Stimulated activated CD4-positive, alpha-beta T cell treated with anti-CD3 and anti-CD28 coated beads, Interleukin-1b, Interleukin-23, amount 100 ng/mL, for 48 hours (primary cell): ENCODE measurements at regions not wholly inside any gene's neighbourhood (a gene's known extent, or its start where the extent isn't known, plus 50 kb on each side); places are given as distances from the start of the nearest gene placed in this dataset.

Source experiments
- DNase-seq: peaks from one replicate; pipeline ENCODE4 v3.0.0-alpha.2; 2020

DNA sequence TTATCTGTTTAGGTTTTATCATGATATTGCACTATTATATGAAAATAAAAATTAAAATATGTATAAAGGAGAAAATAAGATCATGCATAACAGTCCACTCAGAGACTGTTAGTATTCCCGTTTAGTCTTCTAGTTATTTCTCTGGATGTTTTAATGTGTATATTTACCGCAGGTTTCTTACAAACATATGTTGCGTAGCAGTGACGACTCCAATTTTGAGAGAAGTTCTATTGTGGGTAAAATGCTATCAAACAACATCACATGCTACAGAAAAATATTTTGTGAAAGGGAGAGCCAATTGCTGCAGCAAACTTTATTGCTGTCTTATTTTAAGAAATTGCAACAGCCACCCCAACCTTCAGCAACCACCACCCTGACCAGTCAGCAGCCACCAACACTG lies 72.4 kb upstream of the NXT1 start:
- DNase-seq: no peak

DNA sequence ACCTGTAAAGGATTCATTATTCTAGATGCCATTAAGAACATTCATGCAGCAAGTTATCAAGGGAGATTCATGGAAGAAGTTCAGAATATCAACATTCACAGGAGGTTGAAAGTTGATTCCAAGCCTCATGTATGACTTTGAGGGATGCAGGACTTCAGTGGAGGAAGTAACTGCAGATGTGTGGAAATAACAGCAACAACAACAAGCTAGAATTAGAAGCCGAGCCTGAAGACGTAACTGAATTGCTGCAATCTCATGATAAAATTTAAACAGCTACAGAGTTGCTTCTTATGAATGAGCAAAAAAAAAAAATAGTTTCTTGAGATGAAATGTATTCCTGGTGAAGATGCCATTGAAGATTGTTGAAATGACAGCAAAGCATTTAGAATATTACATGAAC lies 73.3 kb upstream of the NXT1 start:
- no peak for DNase-seq

DNA sequence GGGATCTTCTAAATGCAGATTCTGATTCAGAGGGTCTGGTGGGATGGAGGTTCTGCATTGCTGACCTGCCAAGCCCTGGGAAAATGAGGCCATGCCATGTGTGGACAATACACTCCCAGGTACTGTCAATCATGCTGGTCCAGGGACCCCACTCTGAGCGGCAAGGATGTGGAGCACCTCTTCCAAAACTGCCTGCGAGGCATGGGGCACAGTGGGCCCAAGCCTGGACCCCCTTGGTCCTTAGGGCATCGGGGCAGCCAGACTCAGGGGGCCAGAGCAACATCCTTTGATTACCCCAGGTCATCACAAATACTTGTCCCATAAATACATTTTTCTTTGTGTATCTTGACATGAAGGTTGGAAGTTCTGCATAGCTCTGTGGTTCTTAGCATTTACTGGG lies 76.8 kb upstream of the NXT1 start:
- no peak for DNase-seq

DNA sequence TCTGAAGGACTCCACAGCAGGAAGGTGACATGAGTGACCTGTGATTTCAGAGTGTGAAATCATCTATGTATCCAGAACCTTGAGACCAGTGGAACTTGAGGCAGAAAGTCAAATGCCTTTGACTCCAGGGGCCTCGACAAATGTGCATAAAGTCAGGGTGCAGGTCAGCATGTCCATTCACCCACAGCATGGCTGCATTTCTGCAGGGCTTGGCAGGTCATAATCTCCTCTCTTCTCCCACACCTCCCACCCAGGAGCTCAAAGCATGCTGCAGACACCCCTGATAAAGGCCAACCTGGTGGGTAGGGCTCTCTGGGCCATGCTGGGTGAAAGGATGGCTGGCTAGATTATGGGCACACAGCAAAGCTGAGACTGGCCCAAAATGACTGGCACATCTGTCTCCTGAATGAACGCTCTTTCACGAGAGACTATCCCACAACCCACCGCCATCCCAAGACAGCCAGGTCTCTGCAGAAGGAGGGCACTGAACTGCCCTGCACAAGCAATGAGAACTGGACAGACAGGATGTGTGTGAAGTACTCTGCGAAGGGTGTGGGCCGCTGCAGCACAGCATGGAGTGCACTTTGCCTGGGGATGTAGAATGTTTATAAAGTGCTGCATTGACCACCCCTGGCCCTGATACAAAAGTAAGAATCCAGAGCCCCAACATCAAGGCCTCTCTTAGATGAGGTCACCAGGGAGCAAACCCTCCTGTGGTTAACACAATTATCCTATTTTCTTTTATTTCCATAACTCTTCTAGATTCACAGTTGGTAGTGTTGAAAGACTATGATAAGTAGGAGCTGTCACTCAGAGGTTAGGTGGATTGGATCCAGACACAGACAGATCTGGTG lies 78.2 kb upstream of the NXT1 start:
- DNase-seq: no peak

DNA sequence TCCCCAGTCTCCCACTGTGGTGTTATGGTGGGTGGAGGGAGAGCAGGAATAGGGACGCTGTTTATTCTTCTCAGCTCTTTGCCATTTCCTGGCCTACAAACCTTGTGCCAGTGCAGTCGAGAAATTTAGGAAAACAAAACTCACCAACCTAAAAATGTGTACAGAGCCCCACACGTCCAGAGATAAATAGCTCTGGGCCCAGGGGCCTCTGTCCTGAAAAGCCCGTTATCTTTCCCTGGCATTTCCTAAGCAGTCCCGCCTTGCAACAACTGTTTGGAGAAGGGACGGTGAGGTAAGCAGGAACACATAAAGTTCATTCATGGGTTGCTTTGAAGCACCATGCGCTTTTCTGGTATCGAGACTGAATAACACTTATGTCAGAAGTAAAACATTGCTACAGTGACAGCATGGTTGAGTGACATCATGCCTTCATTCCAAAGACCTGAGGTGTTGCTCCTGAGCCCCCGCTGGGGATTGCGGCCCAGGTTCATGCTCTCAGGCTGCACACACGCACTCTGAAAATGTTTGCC lies 80.1 kb upstream of the NXT1 start:
- no peak for DNase-seq

DNA sequence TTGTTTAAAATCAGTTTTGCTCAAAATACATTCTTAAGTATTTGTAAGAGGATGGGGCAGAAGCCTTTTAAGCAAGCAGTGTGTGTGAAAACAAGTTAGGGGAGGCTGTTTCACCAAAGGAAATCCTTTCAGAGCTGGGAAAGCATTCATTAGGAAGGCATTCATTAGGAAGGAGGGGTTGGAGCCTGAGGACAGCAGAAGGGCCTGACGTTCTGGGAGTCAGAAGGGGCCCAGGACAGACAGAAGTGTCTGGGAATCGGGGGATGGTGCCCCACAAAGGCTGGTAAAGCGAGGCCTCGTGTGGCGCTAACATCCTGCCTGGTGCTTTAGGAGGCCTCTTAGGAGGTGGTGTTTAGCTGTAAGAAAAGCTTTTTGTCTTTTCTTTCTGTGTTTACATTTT lies 80.6 kb upstream of the NXT1 start:
- DNase-seq: no peak

DNA sequence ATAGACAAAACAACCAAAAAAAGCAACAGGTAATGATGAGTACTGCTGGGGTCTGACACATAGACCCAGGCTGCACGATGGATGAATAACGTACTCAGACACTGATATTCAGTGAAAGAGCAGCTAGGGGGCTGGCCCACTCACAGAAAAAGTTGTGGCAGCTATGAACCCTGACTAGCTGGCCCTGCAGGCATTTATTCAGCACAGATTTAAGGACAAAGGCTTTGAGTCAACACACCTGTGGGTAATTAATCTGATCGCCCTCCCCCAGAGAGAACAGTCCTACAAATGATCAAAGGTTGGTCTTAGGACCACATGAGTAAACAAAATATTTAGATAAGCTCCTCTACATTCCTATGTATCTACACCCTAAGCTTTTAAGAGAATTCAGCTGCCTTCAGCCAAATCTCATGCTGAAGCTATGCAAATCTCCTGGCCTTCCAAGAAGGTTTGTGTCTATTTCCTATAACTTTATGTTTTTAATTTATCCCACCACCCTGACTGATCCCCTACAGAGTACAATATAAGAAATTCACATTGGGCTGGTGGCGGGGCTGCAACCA lies 81.7 kb upstream of the NXT1 start:
- no peak for DNase-seq

DNA sequence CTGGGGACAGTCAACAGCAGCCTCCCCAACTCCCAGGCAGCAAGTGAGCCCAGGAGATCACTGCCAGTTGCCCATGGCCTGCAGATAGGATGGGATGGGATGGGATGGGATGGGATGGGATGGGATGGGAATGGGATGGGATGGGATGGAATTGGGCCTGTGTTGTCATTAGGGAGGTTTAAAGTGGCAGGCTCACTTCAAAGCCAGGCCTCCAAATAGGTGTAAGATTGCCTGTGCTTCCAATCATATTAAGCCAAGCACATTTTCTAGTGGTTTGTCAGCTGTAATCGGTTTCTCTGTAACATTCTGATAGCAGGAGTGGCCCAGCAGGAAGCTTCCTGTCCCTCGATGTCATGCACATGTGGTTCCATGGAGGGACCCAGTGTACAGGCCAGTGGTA lies 82.7 kb upstream of the NXT1 start:
- DNase-seq: no peak

DNA sequence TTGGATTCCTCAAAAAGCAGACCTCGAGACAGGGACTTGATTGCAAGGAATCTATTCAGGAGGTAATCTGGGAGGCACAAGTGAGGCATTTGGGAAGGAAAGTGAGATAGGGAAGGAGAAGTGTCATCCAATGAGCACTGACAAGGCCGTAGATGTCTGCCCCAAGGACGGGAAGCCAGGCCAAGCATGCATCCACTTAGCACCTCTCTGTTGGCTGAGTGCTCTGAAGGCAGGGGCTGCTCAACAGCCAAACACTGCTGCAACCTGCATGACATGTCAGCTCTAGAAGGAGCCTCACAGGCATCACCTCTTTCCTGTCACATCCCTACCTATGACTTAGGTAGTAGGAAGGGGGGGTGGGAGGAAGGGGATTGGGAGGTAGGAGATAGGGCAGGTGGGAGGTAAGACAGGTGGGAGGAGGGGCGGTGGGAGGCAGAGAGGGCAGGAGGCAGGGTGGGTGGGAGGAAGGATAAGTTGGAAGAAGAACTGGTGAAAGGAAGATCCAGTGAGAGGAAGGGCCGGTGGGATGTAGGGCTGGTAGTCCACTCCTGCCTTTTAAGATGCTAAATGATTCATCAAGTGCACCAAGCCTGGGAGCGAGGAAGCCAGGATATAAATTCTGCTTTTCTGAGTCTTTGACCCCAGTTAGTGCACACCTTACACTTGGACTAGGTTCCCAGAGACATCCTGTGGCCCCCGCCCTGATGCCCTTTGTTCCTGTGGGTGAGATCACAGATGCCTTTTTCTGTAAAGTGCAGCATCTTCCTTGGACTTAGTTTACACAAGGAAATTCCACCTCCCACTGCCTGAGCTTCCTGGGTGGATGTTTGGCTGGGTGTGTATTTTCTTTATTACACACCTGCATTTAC lies 83.8 kb upstream of the NXT1 start:
- no peak for DNase-seq

DNA sequence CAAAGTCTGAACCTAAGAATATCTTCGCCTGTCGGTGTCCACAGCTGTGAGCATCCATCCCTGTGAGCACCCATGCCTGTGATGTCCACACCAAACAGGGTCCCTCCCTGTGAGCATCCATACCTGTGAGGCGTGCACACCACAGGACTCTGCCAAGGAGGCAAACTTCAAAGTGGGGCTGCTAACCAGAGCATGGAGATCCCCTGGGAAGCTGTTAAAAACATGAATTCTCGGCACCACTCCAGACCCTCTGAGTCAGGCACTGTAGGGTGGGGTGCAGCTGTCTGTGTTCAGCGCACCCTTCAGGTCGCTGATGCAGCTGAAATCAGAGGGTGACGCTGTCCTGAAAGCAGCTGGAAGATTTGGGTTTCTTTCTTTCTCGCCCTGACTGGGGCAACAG lies 85.4 kb upstream of the NXT1 start:
- DNase-seq: no peak

DNA sequence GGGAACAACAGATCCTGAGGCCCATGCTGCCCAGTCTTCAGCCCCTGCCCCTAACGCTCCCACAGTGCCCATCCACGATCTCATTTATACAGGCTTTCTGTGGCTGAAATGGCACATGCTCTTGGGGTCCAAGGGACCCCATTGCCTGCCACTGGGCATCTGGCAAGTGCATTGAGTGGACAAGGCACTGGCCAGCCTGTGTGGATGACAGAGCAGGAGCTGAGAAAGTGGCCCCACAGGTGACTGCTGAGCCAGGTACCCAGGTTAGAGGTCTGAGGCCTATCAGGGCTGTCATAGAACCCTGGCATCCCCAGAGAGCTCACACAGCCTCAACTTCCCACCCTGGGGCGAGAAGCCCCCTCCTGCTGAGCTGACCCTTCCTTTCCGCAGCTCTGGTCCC lies 86.0 kb upstream of the NXT1 start:
- DNase-seq: no peak

DNA sequence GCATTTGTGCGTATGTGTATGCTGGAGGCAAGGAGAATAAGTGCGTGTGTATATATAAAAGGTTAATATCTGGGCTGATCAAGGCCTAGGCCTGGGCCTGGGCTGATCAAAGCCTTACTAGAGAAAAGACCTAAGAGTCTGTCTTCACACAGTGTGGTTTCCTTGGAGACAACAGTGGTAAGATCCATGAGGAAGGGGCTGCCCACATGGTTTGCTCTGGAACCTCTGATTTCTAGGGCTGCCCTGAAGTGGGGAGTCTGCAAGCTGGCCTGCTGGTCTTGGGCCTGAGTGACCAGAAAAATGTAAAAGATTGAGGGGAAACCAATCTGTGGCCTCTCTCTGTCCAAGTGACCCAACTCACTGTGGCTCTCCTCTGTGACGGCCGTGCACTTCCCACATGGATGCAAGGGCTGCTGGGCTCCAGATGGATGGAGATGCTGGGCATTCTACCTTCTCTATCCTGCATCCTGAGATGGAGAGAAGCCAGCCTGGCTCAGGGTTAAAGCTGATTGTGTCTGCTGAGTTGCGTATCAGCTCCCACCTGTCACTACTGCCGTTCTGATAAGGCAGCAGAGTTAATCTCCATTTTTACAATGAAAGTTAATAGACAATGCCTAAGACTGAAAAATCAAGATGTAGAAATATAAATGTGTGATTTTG lies 90.3 kb upstream of the NXT1 start:
- DNase-seq: no peak

DNA sequence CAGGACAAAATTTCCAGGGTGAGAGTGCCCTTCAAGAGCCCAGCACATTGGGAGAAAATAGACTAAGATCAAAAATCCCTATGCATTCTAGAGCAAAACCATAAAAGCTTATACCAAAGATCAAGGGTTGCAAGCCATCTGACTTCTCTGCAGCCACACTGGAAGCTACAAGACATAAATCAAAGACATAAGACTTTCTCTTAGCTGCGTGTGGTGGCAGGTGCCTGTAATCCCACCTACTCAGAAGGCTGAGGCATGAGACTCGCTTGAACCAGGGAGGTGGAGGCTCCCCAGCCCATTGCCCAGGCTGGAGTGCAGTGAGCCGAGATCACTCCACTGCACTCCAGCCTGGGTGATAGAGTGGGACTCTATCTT lies 91.9 kb upstream of the NXT1 start:
- DNase-seq: no peak

DNA sequence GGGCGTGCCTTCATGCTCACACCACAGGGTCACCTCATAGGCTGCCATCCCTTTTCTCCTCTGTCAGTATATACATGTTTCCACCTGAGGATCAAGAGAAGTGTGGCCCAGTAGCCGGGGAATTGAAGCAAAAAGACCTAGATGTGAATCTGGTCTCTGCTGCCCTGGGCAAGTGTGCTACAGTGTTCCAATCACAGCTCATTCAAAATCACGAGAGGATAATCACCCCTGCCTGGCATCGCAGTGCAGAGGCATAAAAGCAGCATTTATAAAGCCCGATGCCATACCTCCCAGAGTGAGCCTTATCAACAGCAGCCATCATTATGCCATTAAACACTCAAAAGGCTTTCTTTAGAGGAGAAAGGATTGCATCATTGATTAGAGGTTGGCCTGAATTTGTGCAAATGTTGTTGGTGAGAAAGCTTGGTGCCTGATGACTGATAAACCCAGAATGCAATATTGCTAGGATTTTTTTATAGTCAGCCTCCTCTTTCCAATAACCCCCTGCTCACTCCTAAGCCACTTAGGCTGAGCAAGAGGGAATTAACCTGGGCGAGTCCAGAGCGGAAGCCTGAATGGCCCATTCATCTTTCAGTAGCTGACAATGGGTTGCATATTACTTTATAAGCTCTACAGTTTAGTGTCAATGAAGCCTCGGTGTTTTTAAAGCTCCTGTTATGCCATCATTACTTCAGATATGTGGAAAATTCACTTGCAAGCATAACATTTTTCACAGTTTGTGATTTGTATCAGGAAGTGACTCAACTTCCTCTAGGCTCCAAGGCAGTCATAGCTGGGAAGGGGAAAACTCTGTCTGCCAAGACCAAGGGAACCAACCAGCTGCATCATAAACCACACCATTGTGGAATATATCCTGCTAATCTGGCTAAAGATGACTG lies 92.5 kb upstream of the NXT1 start:
- no peak for DNase-seq

DNA sequence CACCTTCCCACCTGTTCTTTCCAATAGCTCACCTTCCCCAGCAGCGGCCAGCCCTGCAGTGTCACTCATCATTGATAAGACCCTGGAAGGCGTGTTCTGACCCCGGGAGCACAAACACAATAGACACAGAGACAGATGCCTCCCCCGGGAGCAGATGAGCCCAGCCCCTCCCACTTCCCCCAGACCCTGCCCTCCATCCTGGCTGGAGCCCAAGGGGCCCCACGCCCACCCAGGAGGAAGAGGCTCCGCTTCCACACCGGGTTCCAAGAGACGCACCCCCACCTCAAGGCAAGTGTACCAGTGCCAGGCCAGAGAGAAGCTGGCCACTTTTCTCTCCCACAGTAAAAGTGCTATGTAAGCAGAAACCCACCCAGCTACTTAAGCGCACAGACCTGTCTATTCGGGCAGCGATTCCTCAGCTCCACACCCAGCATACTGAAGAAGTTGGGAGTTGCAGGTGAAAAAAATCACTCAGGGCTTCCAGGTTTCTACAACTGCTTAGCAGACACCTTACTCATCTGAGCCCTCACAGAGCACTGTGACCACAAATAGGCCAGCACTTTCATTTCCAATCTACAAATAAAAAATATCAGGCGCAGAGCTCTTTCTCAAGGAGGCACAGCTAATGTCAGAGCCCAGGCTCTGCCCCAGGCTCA lies 93.4 kb upstream of the NXT1 start:
- no peak for DNase-seq

DNA sequence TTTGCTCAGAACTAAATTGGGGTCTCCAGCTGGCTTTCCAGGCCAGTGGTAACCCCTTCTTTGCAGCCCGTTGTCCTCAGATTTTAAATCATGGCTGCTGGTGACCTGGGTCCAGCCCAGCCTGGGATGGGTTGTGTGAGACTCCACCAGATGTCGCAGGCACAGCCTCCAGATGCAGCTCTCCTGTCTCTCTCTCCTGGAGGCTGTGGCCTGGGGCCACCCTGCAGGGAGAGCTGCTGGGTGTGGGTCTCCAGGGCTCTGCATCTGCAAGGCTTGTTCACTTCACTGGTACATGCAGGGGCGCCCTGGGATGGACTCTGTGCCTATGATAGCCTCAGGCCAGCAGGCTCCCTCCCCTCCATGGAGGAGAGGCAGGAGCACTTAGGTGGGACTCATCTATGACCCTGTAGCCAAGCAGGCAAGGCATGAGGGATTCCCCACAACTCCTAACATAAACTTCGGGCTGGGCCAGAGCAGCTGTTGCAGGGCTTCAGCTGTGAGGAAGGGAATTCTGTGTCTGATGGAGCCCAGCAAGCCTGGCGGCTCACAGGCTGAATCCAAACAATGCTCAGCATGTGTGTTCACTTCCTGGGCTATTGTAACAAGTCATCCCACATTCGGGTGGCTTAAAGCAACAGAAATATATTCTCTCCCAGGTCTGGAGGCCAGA lies 94.7 kb upstream of the NXT1 start:
- DNase-seq: no peak

DNA sequence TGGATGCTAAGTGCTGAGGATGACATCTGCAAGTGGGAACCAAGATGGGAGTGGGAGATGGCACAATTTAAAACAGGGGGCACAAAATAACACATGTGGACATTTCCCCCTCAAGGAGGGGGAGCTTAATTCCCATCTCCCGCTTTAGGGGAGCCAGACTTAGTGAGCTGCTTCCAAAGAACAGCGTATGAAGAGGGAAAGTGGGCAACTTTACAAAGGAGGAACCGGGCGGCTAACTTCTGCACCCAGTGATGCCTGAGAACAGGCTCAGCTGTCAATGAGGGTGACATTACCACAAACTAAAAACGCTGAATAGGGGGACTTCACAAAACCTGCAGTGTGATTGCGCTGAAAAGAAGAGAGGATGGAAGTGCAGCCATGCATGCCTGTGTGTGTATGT lies 95.5 kb upstream of the NXT1 start:
- DNase-seq: no peak

DNA sequence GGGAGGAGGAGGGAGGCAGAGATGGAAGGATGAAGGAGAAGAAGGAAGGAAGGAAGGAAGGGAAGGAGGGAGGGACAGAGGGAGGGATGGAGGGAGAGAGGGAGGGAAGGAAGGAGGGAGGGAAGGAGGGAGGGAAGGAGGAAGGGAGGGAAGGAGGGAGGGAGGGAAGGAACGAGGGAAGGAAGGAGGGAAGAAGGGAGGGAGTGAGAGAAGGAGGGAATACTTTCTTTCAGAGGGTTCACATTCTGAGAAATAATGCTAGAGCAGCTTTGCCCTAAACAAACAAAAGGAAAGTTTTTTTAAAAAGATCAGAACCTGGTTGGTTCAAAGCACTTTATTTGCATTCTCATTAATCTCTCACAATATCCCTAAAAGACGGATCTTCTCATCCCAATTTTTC lies 96.1 kb upstream of the NXT1 start:
- no peak for DNase-seq

DNA sequence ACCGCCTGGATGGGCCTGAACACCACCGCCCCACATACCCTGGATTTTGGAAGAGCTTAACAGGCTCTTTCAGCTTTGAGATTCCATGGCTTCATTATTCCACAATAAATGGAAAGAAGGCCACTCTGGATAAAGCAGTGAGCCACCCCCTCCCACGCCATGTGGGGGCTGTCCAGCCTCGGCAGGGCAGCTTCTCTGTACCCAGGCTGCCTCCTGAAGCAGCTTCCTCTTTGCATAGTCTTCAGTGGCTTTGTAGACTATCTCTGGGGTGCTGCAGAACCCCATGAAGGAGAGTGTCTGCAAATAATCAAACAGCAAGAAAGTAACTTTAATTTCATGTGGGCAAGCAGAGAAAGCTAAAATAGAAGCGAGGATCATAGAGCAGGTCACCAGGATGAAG lies 96.6 kb upstream of the NXT1 start:
- no peak for DNase-seq

DNA sequence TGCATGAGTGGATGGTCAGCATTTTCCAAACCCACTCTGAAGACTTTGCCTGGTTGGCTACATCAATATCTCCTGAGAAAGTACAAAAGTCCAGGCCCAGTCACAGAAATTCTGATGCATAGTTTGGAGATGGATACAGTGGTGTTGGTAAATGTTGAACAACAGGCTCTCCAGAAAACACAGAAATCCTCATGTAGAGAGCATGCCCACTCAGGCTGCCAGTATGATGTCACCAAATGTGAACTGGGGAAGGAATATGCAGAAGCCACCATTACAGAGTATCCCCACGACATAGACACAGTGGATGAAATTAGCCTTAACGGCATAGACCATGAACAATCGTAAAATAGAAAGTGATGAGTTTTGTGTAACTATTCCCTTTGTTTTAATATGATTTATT lies 97.1 kb upstream of the NXT1 start:
- no peak for DNase-seq

DNA sequence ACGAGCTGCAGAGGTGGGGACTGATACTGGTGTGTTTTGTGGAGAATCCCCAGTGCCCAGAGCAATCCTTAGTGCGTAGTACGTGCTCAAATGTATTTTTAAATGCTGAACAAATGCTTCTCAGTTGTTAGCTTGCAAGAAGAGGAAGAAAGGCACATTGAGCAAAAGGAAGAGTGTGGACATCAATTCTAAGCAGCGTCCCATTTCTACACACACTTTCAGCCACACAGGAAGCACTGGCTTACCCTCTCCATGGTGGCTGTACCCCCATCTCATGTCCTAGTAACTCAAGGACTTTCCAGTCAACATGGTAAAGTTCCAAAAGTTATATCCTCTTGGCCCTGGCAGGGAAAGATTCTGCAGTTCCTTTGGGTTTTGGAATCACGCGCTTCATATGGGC lies 98.8 kb upstream of the NXT1 start:
- no peak for DNase-seq
